ENCODE measurements at regions not wholly inside any gene's neighbourhood (a gene's known extent, or its start where the extent isn't known, plus 50 kb on each side); places are given as distances from the start of the nearest gene placed in this dataset.

DNA sequence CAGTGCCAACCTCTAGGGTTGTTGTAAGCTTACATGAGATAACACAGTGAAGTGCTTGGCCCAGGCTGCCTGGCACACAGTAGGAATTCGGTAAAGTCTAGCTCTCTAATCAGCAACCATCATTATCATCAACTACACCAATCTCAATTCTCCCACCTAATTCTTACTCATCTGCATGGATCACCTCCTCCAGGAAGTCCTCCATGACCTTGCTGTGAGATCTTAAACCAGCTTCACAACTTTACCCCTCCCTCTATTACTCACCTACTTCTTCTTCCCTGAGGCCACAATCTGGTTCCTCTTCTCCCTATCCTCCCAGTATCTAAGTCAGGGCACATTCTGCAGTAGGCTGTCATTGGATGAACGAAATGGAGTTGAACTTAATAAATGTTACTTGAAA, 67.3 kb downstream of the GSC start:
- Histone ChIP-seq H3K36me3 (no peaks in the 10 kb centered on the region), H3K27me3 (peaks cover 0 to 22% of the 10 kb centered on the region in 2 donors), H3K27ac (no peak overlapping the region), H3K9me3 (no peaks in the 10 kb centered on the region), H3K4me1 (no peaks in the 10 kb centered on the region), H3K4me3 (no peak overlapping the region)
- TF ChIP-seq, protein P1, sequence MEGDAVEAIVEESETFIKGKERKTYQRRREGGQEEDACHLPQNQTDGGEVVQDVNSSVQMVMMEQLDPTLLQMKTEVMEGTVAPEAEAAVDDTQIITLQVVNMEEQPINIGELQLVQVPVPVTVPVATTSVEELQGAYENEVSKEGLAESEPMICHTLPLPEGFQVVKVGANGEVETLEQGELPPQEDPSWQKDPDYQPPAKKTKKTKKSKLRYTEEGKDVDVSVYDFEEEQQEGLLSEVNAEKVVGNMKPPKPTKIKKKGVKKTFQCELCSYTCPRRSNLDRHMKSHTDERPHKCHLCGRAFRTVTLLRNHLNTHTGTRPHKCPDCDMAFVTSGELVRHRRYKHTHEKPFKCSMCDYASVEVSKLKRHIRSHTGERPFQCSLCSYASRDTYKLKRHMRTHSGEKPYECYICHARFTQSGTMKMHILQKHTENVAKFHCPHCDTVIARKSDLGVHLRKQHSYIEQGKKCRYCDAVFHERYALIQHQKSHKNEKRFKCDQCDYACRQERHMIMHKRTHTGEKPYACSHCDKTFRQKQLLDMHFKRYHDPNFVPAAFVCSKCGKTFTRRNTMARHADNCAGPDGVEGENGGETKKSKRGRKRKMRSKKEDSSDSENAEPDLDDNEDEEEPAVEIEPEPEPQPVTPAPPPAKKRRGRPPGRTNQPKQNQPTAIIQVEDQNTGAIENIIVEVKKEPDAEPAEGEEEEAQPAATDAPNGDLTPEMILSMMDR (IDR thresholded peaks at IDR 0.05) = no peak
- intact Hi-C loops (cut with DNase I; ENCODE audit: low total_unique reads) = no loop called here
- no peak for DNase-seq

DNA sequence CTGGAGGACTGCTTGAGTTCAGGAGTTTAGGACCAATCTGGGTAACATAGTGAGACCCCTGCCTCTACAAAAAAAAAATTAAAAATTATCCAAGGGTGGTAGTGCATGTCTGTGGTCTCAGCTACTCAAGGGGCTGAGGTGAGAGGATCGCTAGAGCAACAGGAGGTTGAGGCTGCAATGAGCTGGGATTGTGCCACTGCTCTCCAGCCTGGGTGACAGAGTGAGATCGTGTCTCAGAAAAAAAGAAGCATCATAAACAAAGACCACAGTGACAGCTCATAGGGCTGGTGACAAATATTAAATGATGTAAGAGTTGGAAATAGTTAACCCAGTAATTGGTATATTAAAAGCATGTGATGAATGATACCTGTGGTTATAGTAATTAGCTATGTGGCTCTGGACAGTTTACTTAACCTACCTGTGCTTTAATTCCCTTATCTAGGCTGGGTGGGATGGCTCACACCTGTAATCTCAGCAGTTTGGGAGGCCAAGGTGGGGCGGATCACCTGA, 68.0 kb downstream of the GSC start:
- no peak for DNase-seq
- TF ChIP-seq, protein P1 (IDR thresholded peaks at IDR 0.05) = no peak
- Histone ChIP-seq H3K9me3 (no peaks in the 10 kb centered on the region), H3K4me1 (no peaks in the 10 kb centered on the region), H3K36me3 (no peaks in the 10 kb centered on the region), H3K4me3 (no peak overlapping the region), H3K27ac (no peak overlapping the region), H3K27me3 (peaks cover 0 to 23% of the 10 kb centered on the region in 2 donors)
- intact Hi-C loops (cut with DNase I; ENCODE audit: low total_unique reads) = no loop called here

DNA sequence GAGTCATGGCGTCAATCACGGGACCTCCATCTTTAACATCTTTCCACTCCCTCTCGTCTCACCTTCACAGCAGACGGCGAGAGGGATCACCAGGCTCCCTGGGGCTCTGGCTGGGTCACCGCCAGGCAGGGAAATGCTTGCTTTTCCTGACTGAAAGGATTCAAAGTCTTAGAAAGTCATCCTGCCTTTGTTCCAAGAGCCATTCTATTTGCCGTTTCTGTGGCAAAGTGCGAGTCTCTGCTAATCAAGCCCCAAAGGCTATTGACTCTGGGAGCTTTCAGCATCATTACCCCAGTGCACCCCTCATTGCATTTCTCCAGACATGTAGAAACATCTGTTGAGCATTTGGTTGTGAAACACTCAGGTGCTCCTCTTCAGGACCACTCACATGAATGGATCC, 69.6 kb downstream of the GSC start:
- TF ChIP-seq, protein P1 (IDR thresholded peaks at IDR 0.05) = no peak
- peaks cover 0 to 25% of the 10 kb centered on the region in 2 donors for H3K27me3 ChIP-seq
- H3K4me1 ChIP-seq = no peaks in the 10 kb centered on the region
- H3K27ac ChIP-seq = no peak overlapping the region
- H3K9me3 ChIP-seq = no peaks in the 10 kb centered on the region
- H3K4me3 ChIP-seq = no peak overlapping the region
- intact Hi-C loops (cut with DNase I; ENCODE audit: low total_unique reads) = no loop called here
- no peaks in the 10 kb centered on the region for H3K36me3 ChIP-seq
- DNase-seq = no peak

DNA sequence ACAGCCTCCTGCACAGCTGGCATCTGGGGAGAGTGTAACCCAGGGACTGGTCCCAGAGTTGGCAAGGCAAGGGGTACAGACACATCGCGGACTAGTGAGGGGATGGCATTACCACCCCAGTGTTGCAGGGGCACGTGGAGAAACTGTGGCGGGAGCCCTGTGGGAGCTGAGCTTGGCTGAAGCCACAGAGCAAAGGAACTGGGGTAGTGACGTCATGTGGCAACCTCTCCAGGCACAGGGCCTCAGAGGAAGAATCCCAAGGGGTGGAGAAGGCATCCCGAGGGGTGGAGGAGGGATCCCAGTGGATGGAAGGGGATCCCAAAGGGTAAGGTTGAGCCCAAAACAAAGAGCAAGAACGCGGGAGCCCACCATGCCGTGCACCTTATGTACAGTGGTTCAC, 70.1 kb downstream of the GSC start:
- no peaks in the 10 kb centered on the region for H3K4me1 ChIP-seq
- no peaks in the 10 kb centered on the region for H3K36me3 ChIP-seq
- H3K27ac ChIP-seq = no peak overlapping the region
- H3K4me3 ChIP-seq = no peak overlapping the region
- H3K27me3 ChIP-seq = peaks cover 0 to 25% of the 10 kb centered on the region in 2 donors
- no peaks in the 10 kb centered on the region for H3K9me3 ChIP-seq
- TF ChIP-seq, protein P1 (IDR thresholded peaks at IDR 0.05) = no peak
- DNase-seq = no peak
- intact Hi-C loops (cut with DNase I; ENCODE audit: low total_unique reads) = no loop called here

DNA sequence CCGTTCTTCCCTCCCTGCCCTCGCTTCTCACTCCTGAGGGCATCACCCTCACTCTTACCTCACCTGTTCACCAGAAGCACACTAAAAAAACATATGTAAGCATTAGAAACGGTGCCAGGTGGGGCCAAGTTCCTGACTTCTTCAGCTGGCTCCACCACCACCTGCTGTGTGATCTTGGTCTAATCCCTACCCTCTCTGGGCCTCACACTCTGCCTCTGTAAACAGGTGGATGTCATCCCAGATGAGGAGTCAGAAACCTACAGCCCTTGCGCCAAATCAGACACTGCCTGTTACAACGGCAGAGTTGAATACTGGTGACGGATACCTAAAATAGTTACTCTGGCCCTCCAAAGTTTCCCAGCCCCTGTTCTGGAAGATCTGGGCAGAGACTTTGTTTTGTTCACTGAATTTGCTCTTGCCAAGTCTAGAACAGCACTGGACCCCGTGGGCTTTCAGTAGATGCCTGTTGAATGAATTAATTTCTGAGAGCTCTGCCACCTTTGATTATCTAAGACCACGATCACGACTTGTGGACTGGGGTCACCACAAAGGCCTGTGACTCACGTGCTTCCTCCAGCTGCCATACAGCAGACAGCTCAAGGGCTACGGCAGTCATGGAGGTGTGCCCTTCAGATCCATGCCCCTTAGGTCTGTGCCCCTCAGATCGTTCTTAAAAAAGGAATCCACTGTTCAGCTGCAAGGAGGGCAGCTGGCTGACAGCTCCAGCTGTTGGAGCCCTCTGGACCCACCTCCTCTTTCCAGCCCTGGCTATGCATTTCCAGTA, 71.9 kb downstream of the GSC start:
- Histone ChIP-seq H3K4me1 (no peaks in the 10 kb centered on the region), H3K27ac (no peak overlapping the region), H3K36me3 (no peaks in the 10 kb centered on the region), H3K9me3 (no peaks in the 10 kb centered on the region), H3K4me3 (no peak overlapping the region), H3K27me3 (peaks cover 0 to 25% of the 10 kb centered on the region in 2 donors)
- TF ChIP-seq, protein P1 (IDR thresholded peaks at IDR 0.05) = no peak
- intact Hi-C loops (cut with DNase I; ENCODE audit: low total_unique reads) = no loop called here
- DNase-seq = no peak

Measured in tibial artery (tissue), 4 donors.